ENCODE measurements at regions not wholly inside any gene's neighbourhood (a gene's known extent, or its start where the extent isn't known, plus 50 kb on each side); places are given as distances from the start of the nearest gene placed in this dataset.

DNA sequence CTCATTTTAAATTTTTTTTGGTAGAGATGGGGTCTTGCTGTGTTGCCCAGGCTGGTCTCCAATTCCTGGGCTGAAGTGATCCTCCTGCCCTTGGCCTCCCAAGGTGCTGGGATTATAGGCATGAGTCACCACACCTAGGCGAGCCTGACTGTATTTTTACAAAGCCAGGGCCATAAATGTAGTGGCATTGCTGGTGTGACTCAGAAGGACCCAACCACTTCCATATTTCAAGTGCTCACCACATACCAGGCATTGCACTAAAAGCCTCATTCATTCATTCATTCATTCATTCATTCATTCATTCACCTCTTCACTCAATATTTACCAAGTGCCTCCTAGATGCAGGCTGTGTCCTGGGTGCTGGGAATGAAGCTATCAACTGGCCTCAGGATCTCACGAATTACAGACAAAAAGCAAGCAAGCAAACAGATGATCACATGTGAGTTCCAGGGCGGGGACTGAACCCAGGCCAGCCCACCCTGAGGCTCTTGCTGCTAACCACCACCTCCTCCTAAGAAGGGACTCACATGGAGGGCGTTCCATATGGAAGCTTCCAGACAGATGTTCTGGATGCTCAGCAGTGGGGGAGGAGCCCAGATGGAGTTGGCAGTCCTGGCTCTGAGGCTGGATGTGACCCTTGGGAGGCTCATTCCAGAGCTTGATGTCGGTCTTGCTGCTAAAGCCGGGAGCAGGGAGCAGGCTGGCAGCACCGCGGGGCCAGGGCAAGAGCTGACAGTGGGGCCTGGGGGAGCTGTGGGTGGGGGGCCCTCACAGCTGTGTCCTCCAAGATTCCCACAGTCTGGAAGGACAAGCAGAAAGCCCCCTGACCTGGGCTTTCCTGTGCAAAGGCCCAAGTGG is 158.8 kb downstream of the CTTN start:
- TF ChIP-seq, protein P1, sequence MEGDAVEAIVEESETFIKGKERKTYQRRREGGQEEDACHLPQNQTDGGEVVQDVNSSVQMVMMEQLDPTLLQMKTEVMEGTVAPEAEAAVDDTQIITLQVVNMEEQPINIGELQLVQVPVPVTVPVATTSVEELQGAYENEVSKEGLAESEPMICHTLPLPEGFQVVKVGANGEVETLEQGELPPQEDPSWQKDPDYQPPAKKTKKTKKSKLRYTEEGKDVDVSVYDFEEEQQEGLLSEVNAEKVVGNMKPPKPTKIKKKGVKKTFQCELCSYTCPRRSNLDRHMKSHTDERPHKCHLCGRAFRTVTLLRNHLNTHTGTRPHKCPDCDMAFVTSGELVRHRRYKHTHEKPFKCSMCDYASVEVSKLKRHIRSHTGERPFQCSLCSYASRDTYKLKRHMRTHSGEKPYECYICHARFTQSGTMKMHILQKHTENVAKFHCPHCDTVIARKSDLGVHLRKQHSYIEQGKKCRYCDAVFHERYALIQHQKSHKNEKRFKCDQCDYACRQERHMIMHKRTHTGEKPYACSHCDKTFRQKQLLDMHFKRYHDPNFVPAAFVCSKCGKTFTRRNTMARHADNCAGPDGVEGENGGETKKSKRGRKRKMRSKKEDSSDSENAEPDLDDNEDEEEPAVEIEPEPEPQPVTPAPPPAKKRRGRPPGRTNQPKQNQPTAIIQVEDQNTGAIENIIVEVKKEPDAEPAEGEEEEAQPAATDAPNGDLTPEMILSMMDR (IDR thresholded peaks at IDR 0.05; ENCODE audit: poor library complexity): no peak
- no peak for TF ChIP-seq EZH2 (IDR thresholded peaks at IDR 0.05; ENCODE audit: borderline replicate concordance)
- TF ChIP-seq EZH2phosphoT487 (IDR thresholded peaks at IDR 0.05; ENCODE audit: low read depth, severe bottlenecking, unreplicated experiment): no peak
